ENCODE measurements at regions not wholly inside any gene's neighbourhood (a gene's known extent, or its start where the extent isn't known, plus 50 kb on each side); places are given as distances from the start of the nearest gene placed in this dataset.
A peak's percentile ranks its signal among the peaks of the same experiment; 100 is the strongest.
"Not testable (repeated sequence)": the region's sequence is repeated elsewhere in the genome, so short reads cannot be mapped to it uniquely, and the experiment has no call there.

- FAIRE-seq: no peak
Observed at GRCh38 chrX:93177930-93178329, 495.4 kb downstream of the NAP1L3 start.

- FAIRE-seq: no peak
Observed at GRCh38 chrX:93169771-93170170, 503.6 kb downstream of the NAP1L3 start.

GRCh38 chrX:93120805-93121204 is 552.6 kb downstream of the NAP1L3 start:
- FAIRE-seq: no peak

GRCh38 chrX:93103353-93104067 is 569.9 kb downstream of the NAP1L3 start:
- FAIRE-seq: peak; percentile 82

- FAIRE-seq: not testable (repeated sequence)
Observed at GRCh38 chrX:93095535-93095934, 577.8 kb downstream of the NAP1L3 start.

- FAIRE-seq: not testable (repeated sequence)
Observed at GRCh38 chrX:93078906-93079305, 594.5 kb downstream of the NAP1L3 start.

GRCh38 chrX:93055264-93055663 is 618.1 kb downstream of the NAP1L3 start:
- peak; percentile 51 for FAIRE-seq

- FAIRE-seq: not testable (repeated sequence)
Observed at GRCh38 chrX:93019841-93020240, 653.5 kb downstream of the NAP1L3 start.

- FAIRE-seq: not testable (repeated sequence)
Observed at GRCh38 chrX:93014481-93015030, 658.8 kb downstream of the NAP1L3 start.

Measured in islet of Langerhans (tissue), 1 donor.